ENCODE measurements at regions not wholly inside any gene's neighbourhood (a gene's known extent, or its start where the extent isn't known, plus 50 kb on each side); places are given as distances from the start of the nearest gene placed in this dataset.
A peak's percentile ranks its signal among the peaks of the same experiment; 100 is the strongest.

- H3K9me3 Mint-ChIP-seq = no peaks in the 10 kb centered on the region
- H3K4me1 Mint-ChIP-seq = peaks cover 28% of the 10 kb centered on the region
- no peak for TF ChIP-seq CTCF (IDR thresholded peaks at IDR 0.05; ENCODE audit: unreplicated experiment in 3 of 3)
- no peaks in the 10 kb centered on the region for H3K36me3 Mint-ChIP-seq (ENCODE audit: low read depth)
- no peak overlapping the region for H3K27ac Mint-ChIP-seq
- no peak overlapping the region for H3K4me3 Mint-ChIP-seq
- peaks cover 28% of the 10 kb centered on the region for H3K27me3 Mint-ChIP-seq (ENCODE audit: low read depth)
These were observed 172.7 kb upstream of the PARP11 start for GRCh38 chr12:4045786-4046494.

- H3K27ac Mint-ChIP-seq = no peak overlapping the region
- H3K4me3 Mint-ChIP-seq = no peak overlapping the region
- H3K4me1 Mint-ChIP-seq = peaks cover 34% of the 10 kb centered on the region
- H3K9me3 Mint-ChIP-seq = no peaks in the 10 kb centered on the region
- TF ChIP-seq CTCF (IDR thresholded peaks at IDR 0.05; ENCODE audit: unreplicated experiment in 3 of 3) = no peak
- no peaks in the 10 kb centered on the region for H3K36me3 Mint-ChIP-seq (ENCODE audit: low read depth)
- peaks cover 23% of the 10 kb centered on the region for H3K27me3 Mint-ChIP-seq (ENCODE audit: low read depth)
These were observed 171.8 kb upstream of the PARP11 start for GRCh38 chr12:4044736-4045730.

GRCh38 chr12:4044101-4044500 lies 170.9 kb upstream of the PARP11 start:
- H3K4me3 Mint-ChIP-seq = no peak overlapping the region
- peaks cover 42% of the 10 kb centered on the region for H3K4me1 Mint-ChIP-seq
- TF ChIP-seq CTCF (IDR thresholded peaks at IDR 0.05; ENCODE audit: unreplicated experiment in 3 of 3) = no peak
- H3K36me3 Mint-ChIP-seq (ENCODE audit: low read depth) = no peaks in the 10 kb centered on the region
- peaks cover 23% of the 10 kb centered on the region for H3K27me3 Mint-ChIP-seq (ENCODE audit: low read depth)
- no peak overlapping the region for H3K27ac Mint-ChIP-seq
- no peaks in the 10 kb centered on the region for H3K9me3 Mint-ChIP-seq

- H3K4me1 Mint-ChIP-seq = peaks cover 63% of the 10 kb centered on the region
- no peak for TF ChIP-seq CTCF (IDR thresholded peaks at IDR 0.05; ENCODE audit: unreplicated experiment in 3 of 3)
- no peaks in the 10 kb centered on the region for H3K36me3 Mint-ChIP-seq (ENCODE audit: low read depth)
- H3K4me3 Mint-ChIP-seq = peak overlapping the region in 1 of 3 experiments; percentile 2
- peaks cover 15% of the 10 kb centered on the region for H3K27me3 Mint-ChIP-seq (ENCODE audit: low read depth)
- H3K27ac Mint-ChIP-seq = peak overlapping the region; percentile 6 to 46 (median 19)
- H3K9me3 Mint-ChIP-seq = no peaks in the 10 kb centered on the region
These were observed 168.1 kb upstream of the PARP11 start for GRCh38 chr12:4041187-4041885.

- H3K4me1 Mint-ChIP-seq = peaks cover 64% of the 10 kb centered on the region
- no peaks in the 10 kb centered on the region for H3K9me3 Mint-ChIP-seq
- no peaks in the 10 kb centered on the region for H3K36me3 Mint-ChIP-seq (ENCODE audit: low read depth)
- H3K27ac Mint-ChIP-seq = peak overlapping the region in 2 of 3 experiments; percentile 46 to 58
- H3K4me3 Mint-ChIP-seq = no peak overlapping the region
- peaks cover 3% of the 10 kb centered on the region for H3K27me3 Mint-ChIP-seq (ENCODE audit: low read depth)
- TF ChIP-seq CTCF (IDR thresholded peaks at IDR 0.05; ENCODE audit: unreplicated experiment in 3 of 3) = no peak
These were observed 166.7 kb upstream of the PARP11 start for GRCh38 chr12:4039931-4040330.
